ENCODE measurements at regions not wholly inside any gene's neighbourhood (a gene's known extent, or its start where the extent isn't known, plus 50 kb on each side); places are given as distances from the start of the nearest gene placed in this dataset.
A peak's percentile ranks its signal among the peaks of the same experiment; 100 is the strongest.

DNA sequence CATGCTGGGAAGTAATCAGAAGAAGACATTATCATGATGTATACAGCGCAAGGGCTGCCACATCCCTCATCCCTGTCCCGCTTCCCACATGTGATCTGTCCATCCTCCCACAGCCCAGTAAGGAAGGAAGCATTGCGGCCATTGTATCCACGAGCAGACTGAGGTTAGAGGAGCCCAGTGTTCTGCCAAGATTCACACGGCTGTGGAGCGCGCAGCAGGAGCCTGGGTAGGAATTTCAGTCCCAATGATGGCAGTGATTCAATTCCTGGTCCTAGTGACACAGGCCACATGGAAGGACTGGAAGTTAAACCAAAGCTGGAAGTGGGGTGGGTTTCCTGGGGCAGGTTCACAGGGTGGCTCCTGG lies 89.2 kb downstream of the RTL6 start:
- Histone ChIP-seq H4K91ac (ENCODE audit: low read length) (no peak overlapping the region), H3K14ac (ENCODE audit: low read length in 2 of 2) (no peak overlapping the region), H3K4me3 (ENCODE audit: insufficient read depth in 1 of 2, low read depth in 1 of 2, low read length in 2 of 2) (no peak overlapping the region), H3K4ac (ENCODE audit: low read depth in 1 of 2, low read length in 2 of 2) (no peak overlapping the region), H3K27ac (ENCODE audit: low read length, poor library complexity, severe bottlenecking) (no peak overlapping the region), H2BK120ac (ENCODE audit: low read depth, low read length) (no peak overlapping the region), H4K8ac (ENCODE audit: low read length) (no peak overlapping the region), H3K9ac (ENCODE audit: low read length) (no peak overlapping the region), H3K23ac (ENCODE audit: low read length in 2 of 2) (no peak overlapping the region), H2BK15ac (ENCODE audit: low read depth, poor library complexity, severe bottlenecking) (no peak overlapping the region), H3K36me3 (ENCODE audit: control insufficient read depth in 1 of 2, insufficient read depth in 2 of 2, low read depth in 1 of 2, low read length in 2 of 2) (no peaks in the 10 kb centered on the region), H3K4me2 (ENCODE audit: low read length, poor library complexity, severe bottlenecking) (no peak overlapping the region), H3K18ac (ENCODE audit: low read depth in 1 of 2, low read length in 2 of 2) (no peak overlapping the region), H3K9me3 (ENCODE audit: control insufficient read depth, low read length) (no peaks in the 10 kb centered on the region), H3K79me1 (replicated peaks; ENCODE audit: low read length, poor library complexity, severe bottlenecking) (no peaks in the 10 kb centered on the region), H3K27me3 (ENCODE audit: control insufficient read depth in 1 of 2, insufficient read depth in 1 of 2, low read length in 2 of 2) (peaks cover 70 to 83% of the 10 kb centered on the region in 2 experiments), H2BK5ac (ENCODE audit: low read depth, low read length, poor library complexity, severe bottlenecking) (no peak overlapping the region), H2AK5ac (ENCODE audit: low read length, severe bottlenecking) (no peak overlapping the region), H2BK12ac (ENCODE audit: low read length in 2 of 2) (no peak overlapping the region), H2AFZ (ENCODE audit: low read depth, low read length) (no peak overlapping the region), H3K4me1 (ENCODE audit: control insufficient read depth, insufficient read depth, low read depth, low read length) (peaks cover 5% of the 10 kb centered on the region)
- WGBS, result 92% methylated on average over 7 of the region's 7 CpGs
- no peak for DNase-seq

DNA sequence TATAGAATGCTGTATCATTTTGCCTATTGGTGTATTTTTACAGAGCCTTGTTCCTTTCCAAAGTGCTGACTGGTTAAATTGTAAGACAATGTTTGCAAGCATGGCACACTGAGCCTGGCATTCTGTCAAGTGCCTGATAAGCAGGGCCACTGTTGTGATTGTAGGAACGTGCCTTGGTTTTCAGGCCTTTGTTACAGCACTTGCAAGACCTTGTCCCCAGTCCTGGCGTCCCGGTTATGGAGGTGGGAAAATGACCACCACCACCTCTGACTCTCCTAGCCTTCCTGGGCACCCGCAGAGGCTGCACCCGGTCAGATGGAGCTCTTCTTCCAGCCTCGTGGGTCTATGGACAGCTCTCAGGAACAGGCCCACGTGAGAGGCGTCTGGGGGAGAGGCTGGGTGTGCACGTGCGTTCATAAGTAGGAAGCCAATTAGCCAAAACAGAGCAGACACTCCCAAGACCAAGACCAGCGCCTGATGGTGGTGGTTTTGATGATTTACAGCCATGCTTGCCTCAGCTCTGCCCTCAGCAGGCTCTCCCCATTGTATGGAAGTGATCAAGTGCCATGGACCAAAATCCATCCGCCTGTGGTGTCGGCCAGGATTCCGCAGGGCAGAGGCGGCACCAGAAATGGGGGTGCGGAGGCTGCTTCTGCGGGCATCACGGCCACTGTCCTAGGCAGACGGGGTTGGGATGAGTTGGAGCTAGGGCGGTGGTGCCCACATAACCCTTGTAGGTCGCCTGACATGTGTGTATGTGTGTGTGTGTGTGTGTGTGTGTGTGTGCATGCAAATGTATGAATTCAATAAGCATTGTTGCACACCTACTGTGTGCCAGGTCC lies 89.8 kb downstream of the RTL6 start:
- Histone ChIP-seq H2BK5ac (ENCODE audit: low read depth, low read length, poor library complexity, severe bottlenecking) (no peak overlapping the region), H4K91ac (ENCODE audit: low read length) (peak overlapping the region; percentile 28), H3K4me3 (ENCODE audit: insufficient read depth in 1 of 2, low read depth in 1 of 2, low read length in 2 of 2) (no peak overlapping the region), H2AFZ (ENCODE audit: low read depth, low read length) (peak overlapping the region; percentile 5), H4K8ac (ENCODE audit: low read length) (no peak overlapping the region), H3K27me3 (ENCODE audit: control insufficient read depth in 1 of 2, insufficient read depth in 1 of 2, low read length in 2 of 2) (peaks cover 67 to 83% of the 10 kb centered on the region in 2 experiments), H3K18ac (ENCODE audit: low read depth in 1 of 2, low read length in 2 of 2) (no peak overlapping the region), H3K14ac (ENCODE audit: low read length in 2 of 2) (no peak overlapping the region), H3K4ac (ENCODE audit: low read depth in 1 of 2, low read length in 2 of 2) (no peak overlapping the region), H2AK5ac (ENCODE audit: low read length, severe bottlenecking) (no peak overlapping the region), H3K9ac (ENCODE audit: low read length) (no peak overlapping the region), H2BK12ac (ENCODE audit: low read length in 2 of 2) (no peak overlapping the region), H3K4me2 (ENCODE audit: low read length, poor library complexity, severe bottlenecking) (no peak overlapping the region), H3K27ac (ENCODE audit: low read length, poor library complexity, severe bottlenecking) (no peak overlapping the region), H3K36me3 (ENCODE audit: control insufficient read depth in 1 of 2, insufficient read depth in 2 of 2, low read depth in 1 of 2, low read length in 2 of 2) (no peaks in the 10 kb centered on the region), H3K23ac (ENCODE audit: low read length in 2 of 2) (no peak overlapping the region), H3K4me1 (ENCODE audit: control insufficient read depth, insufficient read depth, low read depth, low read length) (peaks cover 5% of the 10 kb centered on the region), H2BK120ac (ENCODE audit: low read depth, low read length) (no peak overlapping the region), H2BK15ac (ENCODE audit: low read depth, poor library complexity, severe bottlenecking) (no peak overlapping the region), H3K9me3 (ENCODE audit: control insufficient read depth, low read length) (no peaks in the 10 kb centered on the region), H3K79me1 (replicated peaks; ENCODE audit: low read length, poor library complexity, severe bottlenecking) (no peaks in the 10 kb centered on the region)
- WGBS, result 79% methylated on average over 21 of the region's 21 CpGs
- no peak for DNase-seq

DNA sequence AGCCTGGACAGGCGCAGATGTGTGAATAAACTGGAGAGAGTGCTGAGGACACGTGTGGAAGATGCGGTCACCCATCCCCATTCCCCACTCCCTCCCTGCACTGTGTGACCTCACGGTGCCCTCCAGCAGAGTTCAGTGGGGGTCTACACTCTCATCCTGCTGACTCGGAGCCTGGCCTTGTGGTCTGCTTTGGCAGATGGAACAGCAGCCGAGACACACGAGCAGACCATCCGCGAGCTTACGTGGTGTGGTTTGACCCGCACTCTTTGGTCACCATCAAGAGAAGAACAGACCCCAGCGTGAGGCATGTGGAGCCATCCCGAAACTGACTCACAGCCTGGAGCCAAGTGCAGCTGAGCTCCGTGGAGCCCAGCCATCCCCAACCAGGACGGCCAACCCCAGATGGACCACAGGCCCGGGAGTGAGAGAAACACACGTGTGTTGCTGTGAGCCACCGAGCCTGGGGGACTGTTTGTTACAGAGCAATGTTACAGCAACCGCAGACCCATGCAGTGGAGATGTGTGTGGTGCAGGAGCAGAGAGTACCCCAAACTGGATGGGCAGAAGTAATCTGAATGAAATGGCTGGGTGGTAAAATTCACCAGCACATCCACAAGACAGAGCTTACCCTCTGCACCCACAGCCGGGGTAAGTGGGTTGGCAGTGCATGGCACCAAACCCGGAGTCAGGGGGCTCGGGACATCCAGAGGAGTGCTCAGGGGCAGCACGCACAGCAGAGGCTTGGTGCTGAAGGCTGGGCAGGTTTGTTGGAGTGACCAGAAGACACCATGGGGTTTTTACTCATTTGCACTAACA lies 90.7 kb downstream of the RTL6 start:
- H2BK15ac ChIP-seq (ENCODE audit: low read depth, poor library complexity, severe bottlenecking), result no peak overlapping the region

More for the DNA sequence above, 90.7 kb downstream of the RTL6 start:
- Histone ChIP-seq H3K36me3 (ENCODE audit: control insufficient read depth in 1 of 2, insufficient read depth in 2 of 2, low read depth in 1 of 2, low read length in 2 of 2) (no peaks in the 10 kb centered on the region), H2AFZ (ENCODE audit: low read depth, low read length) (no peak overlapping the region), H3K4ac (ENCODE audit: low read depth in 1 of 2, low read length in 2 of 2) (no peak overlapping the region), H2BK5ac (ENCODE audit: low read depth, low read length, poor library complexity, severe bottlenecking) (no peak overlapping the region), H4K91ac (ENCODE audit: low read length) (no peak overlapping the region), H4K8ac (ENCODE audit: low read length) (no peak overlapping the region), H3K27ac (ENCODE audit: low read length, poor library complexity, severe bottlenecking) (no peak overlapping the region), H2AK5ac (ENCODE audit: low read length, severe bottlenecking) (no peak overlapping the region), H3K4me3 (ENCODE audit: insufficient read depth in 1 of 2, low read depth in 1 of 2, low read length in 2 of 2) (no peak overlapping the region), H3K18ac (ENCODE audit: low read depth in 1 of 2, low read length in 2 of 2) (no peak overlapping the region), H3K4me1 (ENCODE audit: control insufficient read depth, insufficient read depth, low read depth, low read length) (peaks cover 5% of the 10 kb centered on the region), H3K9ac (ENCODE audit: low read length) (no peak overlapping the region), H3K14ac (ENCODE audit: low read length in 2 of 2) (no peak overlapping the region), H3K23ac (ENCODE audit: low read length in 2 of 2) (no peak overlapping the region), H2BK12ac (ENCODE audit: low read length in 2 of 2) (no peak overlapping the region), H2BK120ac (ENCODE audit: low read depth, low read length) (no peak overlapping the region), H3K27me3 (ENCODE audit: control insufficient read depth in 1 of 2, insufficient read depth in 1 of 2, low read length in 2 of 2) (peaks cover 62 to 82% of the 10 kb centered on the region in 2 experiments), H3K4me2 (ENCODE audit: low read length, poor library complexity, severe bottlenecking) (no peak overlapping the region), H3K9me3 (ENCODE audit: control insufficient read depth, low read length) (no peaks in the 10 kb centered on the region), H3K79me1 (replicated peaks; ENCODE audit: low read length, poor library complexity, severe bottlenecking) (no peaks in the 10 kb centered on the region)
- 81% methylated on average over 23 of the region's 23 CpGs for WGBS
- DNase-seq, result no peak
